ENCODE measurements at regions not wholly inside any gene's neighbourhood (a gene's known extent, or its start where the extent isn't known, plus 50 kb on each side); places are given as distances from the start of the nearest gene placed in this dataset.

GRCh38 chr1:37157634-37158033, 123.3 kb upstream of the GRIK3 start:
- no peak for DNase-seq (ENCODE audit: low spot score)
- H3K27ac ChIP-seq, result no peak overlapping the region
- TF ChIP-seq, protein P1, sequence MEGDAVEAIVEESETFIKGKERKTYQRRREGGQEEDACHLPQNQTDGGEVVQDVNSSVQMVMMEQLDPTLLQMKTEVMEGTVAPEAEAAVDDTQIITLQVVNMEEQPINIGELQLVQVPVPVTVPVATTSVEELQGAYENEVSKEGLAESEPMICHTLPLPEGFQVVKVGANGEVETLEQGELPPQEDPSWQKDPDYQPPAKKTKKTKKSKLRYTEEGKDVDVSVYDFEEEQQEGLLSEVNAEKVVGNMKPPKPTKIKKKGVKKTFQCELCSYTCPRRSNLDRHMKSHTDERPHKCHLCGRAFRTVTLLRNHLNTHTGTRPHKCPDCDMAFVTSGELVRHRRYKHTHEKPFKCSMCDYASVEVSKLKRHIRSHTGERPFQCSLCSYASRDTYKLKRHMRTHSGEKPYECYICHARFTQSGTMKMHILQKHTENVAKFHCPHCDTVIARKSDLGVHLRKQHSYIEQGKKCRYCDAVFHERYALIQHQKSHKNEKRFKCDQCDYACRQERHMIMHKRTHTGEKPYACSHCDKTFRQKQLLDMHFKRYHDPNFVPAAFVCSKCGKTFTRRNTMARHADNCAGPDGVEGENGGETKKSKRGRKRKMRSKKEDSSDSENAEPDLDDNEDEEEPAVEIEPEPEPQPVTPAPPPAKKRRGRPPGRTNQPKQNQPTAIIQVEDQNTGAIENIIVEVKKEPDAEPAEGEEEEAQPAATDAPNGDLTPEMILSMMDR (IDR thresholded peaks at IDR 0.05), result no peak
- H3K4me3 ChIP-seq, result no peak overlapping the region

GRCh38 chr1:37158113-37158749, 123.9 kb upstream of the GRIK3 start:
- DNase-seq (ENCODE audit: low spot score), result no peak
- Histone ChIP-seq H3K4me3 (no peak overlapping the region), H3K27ac (no peak overlapping the region)
- TF ChIP-seq, protein P1 (IDR thresholded peaks at IDR 0.05), result no peak

- Histone ChIP-seq H3K4me3 (no peak overlapping the region), H3K27ac (no peak overlapping the region)
- no peak for DNase-seq (ENCODE audit: low spot score)
- TF ChIP-seq, protein P1 (IDR thresholded peaks at IDR 0.05), result no peak
Measured at GRCh38 chr1:37159102-37159501, 124.8 kb upstream of the GRIK3 start.

- Histone ChIP-seq H3K27ac (no peak overlapping the region), H3K4me3 (no peak overlapping the region)
- TF ChIP-seq, protein P1 (IDR thresholded peaks at IDR 0.05), result no peak
- DNase-seq (ENCODE audit: low spot score), result no peak
Measured at GRCh38 chr1:37161171-37161570, 126.9 kb upstream of the GRIK3 start.

DNA sequence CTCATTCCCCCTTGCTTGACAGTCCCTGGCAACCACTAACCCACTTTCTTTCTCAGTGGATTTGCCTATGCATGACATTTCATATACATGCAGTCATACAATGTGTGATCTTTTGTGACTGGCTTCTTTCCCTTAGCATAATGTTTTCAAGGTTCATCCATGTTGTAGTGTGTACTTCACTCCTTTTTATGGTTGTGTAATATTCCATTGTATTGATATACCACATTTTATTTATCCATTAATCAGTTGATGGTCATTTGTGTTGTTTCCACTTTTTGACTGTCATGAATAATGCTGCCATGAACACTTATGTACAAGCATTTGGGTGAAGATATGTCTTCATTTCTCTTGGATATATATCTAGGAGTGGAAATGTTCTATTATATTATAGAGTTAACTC, 127.7 kb upstream of the GRIK3 start:
- TF ChIP-seq, protein P1 (IDR thresholded peaks at IDR 0.05), result no peak
- no peak for DNase-seq (ENCODE audit: low spot score)
- Histone ChIP-seq H3K27ac (no peak overlapping the region), H3K4me3 (no peak overlapping the region)

DNA sequence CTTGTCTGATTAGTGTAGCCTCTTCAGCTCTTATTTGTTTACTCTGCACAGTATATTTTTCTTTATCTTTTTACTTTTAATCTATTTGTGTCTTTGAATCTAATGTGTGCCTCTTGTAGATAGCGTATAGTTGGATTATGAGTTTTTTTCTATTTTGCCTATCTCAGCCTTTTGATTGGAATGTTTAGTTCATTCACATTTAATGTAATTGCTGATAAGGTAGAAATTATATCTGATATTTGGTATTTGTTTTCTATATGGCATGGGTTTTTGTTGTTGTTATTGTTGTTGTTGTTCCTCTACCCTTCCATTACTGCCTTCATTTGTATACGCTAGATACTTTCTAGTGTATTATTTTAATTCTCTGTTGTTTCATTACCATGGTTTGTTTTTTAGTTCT, 131.7 kb upstream of the GRIK3 start:
- no peak for DNase-seq (ENCODE audit: low spot score)
- Histone ChIP-seq H3K27ac (no peak overlapping the region), H3K4me3 (no peak overlapping the region)
- TF ChIP-seq, protein P1 (IDR thresholded peaks at IDR 0.05), result no peak

GRCh38 chr1:37167479-37167878, 133.2 kb upstream of the GRIK3 start:
- TF ChIP-seq, protein P1 (IDR thresholded peaks at IDR 0.05), result no peak
- no peak for DNase-seq (ENCODE audit: low spot score)

More at GRCh38 chr1:37167479-37167878, 133.2 kb upstream of the GRIK3 start:
- Histone ChIP-seq H3K4me3 (no peak overlapping the region), H3K27ac (no peak overlapping the region)

Data from coronary artery (tissue), 2 donors.